AG09319 (cell line): ENCODE measurements at regions not wholly inside any gene's neighbourhood (a gene's known extent, or its start where the extent isn't known, plus 50 kb on each side); places are given as distances from the start of the nearest gene placed in this dataset.

ENCODE experiments used
- DNase-seq: peaks from one replicate; pipeline ENCODE4 v3.0.0-alpha.2; 2010; ENCODE audit warnings: low read depth; ENCODE audit errors: extremely low read depth
- CTCF ChIP-seq: IDR thresholded peaks from 2 replicates; pipeline ENCODE4 v1.5.1; 2011; ENCODE audit warnings: low read depth, mild to moderate bottlenecking, inconsistent platforms, low read length, moderate library complexity

- no peak for DNase-seq
- no peak for TF ChIP-seq CTCF
Observed at GRCh38 chr18:43819397-43819796, 542.1 kb upstream of the SYT4 start.

GRCh38 chr18:43819873-43820272 is 542.6 kb upstream of the SYT4 start:
- no peak for DNase-seq

GRCh38 chr18:43825768-43826167 is 548.5 kb upstream of the SYT4 start:
- TF ChIP-seq CTCF = no peak
- no peak for DNase-seq

More at GRCh38 chr18:43819873-43820272, 542.6 kb upstream of the SYT4 start:
- no peak for TF ChIP-seq CTCF

- TF ChIP-seq CTCF = no peak
Observed at GRCh38 chr18:43826215-43826614, 548.9 kb upstream of the SYT4 start.

GRCh38 chr18:43827311-43827710 is 550.0 kb upstream of the SYT4 start:
- TF ChIP-seq CTCF = no peak
- no peak for DNase-seq

More at GRCh38 chr18:43826215-43826614, 548.9 kb upstream of the SYT4 start:
- no peak for DNase-seq

GRCh38 chr18:43830303-43830702 is 553.0 kb upstream of the SYT4 start:
- no peak for TF ChIP-seq CTCF
- DNase-seq = no peak

- TF ChIP-seq CTCF = no peak
- no peak for DNase-seq
Observed at GRCh38 chr18:43830947-43831346, 553.7 kb upstream of the SYT4 start.
